KG1 (cell line): ENCODE measurements at regions not wholly inside any gene's neighbourhood (a gene's known extent, or its start where the extent isn't known, plus 50 kb on each side); places are given as distances from the start of the nearest gene placed in this dataset.

Source experiments
- DNase-seq: peaks from one replicate; lab custom pipeline; 2025; lab: John Stamatoyannopoulos, UW

DNA sequence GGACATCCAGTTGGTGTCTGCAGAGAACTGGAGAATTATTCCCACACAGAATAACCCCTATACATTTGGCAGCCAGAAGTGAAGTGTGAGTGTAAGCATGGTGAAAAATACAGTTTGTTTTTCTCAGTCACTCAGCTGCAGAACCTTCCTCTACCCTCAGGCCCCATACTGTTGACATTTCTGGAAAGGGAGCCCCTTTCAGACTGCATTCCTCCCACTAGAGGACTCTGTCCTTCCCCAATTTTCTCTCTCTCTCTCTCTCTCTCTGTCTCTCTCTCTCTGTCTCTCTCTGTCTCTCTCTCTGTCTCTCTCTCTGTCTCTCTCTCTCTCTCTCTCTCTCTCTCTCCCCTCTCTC is 86.8 kb upstream of the STEAP1B start:
- no peak for DNase-seq

DNA sequence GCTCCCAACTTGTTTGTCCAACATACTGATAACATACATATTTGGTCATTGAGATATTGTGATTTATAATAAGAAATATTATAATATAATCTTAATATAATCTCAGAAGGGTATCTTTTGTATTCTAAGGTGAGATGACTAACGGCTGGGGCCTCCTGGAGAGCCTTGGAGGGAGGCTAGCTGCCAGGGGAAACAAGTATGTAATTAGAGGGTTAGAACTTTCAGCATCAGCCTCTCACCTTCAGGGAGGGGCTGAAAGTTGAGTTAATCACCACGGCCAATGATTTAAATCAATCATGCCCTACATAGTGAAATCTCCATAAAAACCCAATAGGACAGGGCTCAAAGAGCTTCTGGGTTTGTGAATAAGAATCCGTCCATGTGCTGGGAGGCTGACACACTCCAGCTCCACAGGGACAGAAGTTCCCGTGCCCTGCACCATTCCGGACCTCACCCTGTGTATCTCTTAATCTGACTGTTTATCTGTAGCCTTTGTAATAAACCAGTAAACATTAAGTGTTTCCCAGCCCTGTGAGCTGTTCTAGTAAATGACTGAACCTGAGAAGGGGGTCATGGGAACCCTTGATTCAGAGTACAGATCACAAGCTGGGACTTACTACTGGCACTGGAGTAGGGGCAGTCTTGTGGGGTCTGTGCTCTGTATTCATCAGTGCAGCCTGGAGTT is 86.3 kb upstream of the STEAP1B start:
- no peak for DNase-seq

DNA sequence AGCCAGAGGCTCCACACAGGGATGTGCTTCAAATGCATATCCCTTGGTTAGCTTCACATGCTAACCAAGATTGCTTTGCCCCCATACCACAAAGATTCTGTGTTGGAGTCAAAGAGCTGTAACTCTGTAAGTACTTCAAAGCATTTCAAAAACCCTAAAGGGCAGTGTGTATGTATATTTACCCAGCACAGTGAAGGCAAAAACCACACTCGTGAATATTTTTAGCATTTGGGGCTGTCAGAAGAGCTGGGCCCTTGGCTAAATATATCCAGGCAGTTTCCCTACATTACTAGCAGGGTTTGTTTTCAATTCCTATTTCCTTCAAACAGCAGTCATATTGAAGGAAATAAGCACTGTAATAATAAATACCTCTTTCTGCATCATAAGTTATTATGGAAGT is 84.2 kb upstream of the STEAP1B start:
- DNase-seq = no peak

DNA sequence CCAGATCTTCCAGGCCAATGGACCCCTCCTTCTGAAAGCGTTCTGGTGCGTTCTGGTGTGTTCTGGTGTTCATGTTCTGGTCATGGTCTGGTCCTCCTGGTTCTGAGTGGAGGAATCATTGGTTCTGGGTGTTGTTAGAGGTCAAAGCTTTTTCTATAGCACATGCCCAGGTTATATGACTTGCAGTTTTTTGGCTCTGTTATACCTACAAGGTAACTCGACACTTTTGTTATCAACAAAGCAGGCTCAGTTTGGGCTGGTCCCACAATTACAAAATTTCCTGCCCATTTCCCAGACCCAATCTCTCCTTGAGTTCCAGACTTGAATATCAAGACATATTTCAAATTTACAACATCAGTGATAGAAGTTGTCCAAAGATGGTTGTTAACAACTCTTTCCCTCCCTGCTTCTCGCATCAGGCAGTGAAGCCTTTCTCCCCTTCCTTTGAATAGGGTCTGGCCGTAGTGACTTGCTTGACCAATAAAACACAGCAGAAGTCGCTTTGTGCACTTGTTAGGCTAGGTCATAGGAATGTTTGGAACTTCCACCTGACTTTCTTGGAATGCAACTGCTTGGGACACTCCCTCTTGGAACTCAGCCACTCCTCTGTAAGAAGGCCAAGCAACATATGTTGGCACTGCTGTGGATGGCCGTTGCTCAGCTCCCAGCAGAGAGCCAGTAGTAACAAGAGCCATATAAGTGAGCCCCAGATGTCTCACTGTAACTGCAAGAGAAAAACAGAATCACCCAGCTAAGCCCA is 83.1 kb upstream of the STEAP1B start:
- DNase-seq = no peak

DNA sequence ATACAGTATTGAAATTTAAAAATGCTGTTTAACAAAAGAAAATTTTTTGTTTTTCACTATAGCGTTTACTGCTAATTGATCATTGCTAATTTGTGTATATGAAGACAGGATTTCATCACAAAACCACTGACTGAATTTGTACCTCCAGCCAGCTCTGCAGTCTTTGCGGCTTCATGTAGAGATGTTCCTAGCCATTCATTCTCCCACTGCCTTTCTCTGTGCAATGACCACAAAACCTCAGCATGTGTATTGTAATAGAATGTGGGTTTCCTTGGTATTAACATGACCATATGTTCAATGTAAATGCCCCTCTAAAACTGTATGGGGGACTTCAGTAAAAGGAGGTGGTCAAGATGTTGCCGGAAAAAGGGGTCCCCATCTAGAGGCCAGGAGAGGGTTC is 81.1 kb upstream of the STEAP1B start:
- DNase-seq = no peak

DNA sequence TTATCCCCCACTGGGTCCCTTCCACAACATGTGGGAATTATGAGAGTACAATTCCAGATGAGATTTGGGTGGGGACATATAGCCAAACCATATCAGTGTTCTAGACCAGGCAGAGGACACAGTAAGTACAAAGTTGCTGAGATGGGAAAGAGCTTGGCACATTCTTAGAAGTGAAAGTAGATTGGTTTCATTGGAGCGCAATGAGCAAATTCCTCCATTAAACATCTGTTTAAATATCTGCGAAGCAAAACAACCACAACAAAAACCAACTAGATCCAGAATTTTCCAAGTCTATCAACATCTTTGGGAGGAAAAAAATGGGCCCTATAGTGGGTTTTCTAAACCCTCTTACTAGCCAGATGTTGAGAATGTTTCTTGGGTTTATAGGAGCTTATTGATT is 80.0 kb upstream of the STEAP1B start:
- no peak for DNase-seq

DNA sequence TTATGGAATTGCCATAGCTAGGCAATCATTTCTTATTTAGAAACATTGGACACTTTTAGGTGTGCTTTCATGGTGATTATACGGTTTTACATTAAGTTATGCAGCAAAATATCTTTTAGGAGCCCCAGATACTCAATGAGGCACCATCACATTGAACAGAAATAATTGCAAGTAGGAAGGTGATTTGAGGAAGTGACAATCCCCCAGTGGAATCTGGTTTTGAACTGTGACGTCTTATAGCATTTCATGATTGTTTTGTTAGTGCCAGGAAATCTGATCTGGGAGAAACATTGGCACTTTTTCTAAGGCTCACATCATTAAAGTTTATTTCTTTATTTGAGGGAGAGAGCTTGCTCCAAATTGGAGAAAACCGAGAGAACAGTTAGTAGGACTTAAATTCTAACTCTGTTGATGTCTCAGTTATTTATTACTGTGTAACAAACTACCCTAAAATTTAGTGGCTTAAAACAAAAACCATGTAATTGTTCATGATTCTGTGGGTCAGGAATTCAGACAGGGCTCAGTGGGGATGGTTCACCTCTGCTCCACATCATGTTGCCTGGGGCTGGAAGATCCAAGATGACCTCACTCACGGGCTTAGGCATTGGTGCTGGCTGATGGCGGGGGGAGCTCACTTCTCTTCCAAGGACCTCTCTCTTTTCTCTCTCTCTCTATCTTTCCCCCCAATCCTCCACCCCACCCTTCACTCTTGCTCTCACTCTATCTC is 78.2 kb upstream of the STEAP1B start:
- no peak for DNase-seq

DNA sequence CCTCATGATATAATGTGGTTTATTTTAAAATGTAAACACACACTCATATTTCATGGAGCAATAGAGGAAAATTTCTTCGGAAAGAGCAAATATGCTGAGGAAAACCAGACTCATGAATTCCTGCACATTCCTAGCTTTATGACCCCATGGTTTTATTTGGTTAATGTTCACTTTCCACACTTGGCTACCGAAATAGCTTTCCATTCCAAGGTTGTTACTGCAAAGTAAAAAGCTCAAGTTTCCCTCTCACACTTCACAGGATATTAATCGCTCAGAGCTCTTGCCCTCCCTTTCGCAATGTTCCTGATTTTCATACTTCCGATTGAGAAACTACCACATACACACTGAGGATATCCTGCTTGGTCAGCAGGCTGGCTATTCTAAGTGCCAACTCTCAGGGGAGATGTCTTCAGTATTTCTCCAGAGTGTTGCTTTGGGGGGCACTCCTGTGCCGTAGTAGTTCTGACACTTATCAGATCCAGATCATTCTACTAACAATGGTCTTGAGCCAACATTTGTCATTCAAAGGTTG is 77.5 kb upstream of the STEAP1B start:
- no peak for DNase-seq

DNA sequence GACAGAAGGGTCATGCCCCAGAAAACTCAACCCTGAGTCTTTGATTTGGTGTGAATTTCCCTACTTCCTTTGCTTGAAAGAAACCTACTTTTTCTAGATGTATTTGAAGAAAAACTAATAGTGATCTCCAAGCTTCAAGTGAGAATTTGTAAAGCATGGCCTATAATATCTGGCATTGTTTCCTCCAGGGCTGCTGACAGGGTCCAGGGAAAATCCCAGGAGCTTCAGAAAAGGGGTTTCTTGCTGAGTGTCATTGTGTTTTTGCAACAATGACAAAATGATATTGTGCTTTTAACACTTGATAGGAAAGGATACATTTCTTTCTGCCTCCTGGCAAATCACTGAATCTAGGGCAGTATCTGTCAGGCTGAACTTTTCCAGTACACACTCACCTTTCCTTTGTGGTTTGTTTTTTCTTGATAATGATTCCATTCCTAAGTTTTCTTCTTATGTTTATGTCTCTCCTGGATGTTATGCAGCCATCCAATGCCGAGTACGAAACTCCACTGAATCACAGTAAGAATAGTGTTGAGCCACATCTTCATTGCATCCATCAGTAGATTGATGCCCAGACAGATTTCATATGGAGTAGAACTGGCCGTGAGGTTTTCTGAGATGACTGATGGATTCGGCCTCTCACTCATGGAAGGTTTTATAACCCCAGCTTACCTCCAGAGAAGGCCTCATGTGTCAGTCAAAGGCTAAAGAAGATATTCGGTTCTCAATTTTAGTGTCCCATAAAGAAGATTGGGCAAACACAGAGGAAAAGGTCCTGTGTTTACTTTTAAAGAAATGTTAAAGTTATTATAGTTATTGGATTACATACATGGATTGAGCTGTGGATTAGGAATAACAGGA is 76.9 kb upstream of the STEAP1B start:
- no peak for DNase-seq

DNA sequence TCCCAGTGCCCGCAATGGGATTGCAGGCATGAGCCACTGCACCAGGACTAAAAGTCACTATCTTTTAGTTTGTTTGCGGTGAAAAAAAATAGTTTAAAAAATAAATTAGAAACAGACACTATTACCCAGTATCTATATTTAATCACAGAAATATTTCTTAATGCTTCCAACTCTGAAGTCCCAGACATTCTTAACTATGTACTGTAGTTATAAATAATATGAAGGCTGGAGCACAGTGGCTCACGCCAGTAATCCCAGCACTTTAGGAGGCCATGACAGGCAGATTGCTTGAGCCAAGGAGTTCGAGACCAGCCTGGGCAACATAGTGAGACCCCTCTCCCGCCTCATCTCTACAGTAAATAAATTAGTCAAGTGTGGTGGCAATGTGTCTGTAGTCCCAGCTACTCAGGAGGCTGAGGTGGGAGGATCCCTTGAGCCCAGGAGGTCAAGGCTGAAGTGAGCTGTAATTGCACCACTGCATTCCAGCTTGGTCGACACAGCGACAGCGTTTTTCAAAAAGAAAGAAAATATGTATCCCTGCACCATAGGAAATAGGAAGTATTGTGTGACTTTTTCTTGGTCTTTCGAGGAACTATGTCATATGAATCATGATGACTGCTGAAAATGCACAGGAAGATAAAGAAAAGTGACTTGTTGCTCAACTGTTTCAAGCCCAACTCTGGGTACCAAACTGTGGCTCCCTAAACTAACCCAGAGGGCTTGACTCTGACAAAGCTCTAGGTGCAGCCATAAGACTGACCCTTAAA is 74.9 kb upstream of the STEAP1B start:
- no peak for DNase-seq

DNA sequence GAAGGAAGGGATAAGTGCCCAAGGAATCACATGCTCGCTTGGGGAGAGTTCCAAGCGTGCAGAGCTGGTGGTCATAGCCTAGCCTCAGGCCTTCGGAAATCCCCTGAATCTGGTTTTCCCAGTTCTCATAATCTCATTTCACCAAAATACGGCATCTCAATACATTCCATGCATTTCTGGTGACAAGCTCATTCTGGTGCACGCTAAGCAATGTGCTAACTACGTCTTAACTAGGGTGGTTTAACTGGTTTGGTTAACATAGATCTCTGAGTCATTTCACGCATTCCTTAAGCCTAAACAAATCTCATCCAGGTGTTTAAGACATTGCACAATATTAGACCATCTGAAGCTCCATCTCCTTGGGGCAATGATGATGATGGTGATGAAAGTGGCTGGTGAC is 72.9 kb upstream of the STEAP1B start:
- no peak for DNase-seq

DNA sequence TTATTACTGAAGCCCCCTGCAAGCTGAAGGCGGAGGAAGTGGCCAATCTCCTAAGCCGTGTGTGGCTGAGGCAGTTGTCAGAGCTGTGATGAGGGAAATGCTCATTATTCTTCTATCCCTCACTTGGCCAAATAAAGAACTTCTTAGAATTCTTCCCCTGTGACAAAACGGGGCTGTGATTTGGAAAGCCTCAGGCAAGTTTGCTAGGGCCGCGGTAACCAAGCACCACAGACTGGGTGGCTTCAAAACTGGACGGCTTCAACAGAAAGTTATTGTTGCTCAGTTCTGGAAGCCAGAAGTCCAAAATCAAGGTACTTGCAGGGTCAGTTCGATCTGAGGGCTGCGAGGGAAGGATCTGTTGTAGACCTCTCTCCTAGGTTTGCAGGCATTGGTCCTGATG is 72.3 kb upstream of the STEAP1B start:
- no peak for DNase-seq

DNA sequence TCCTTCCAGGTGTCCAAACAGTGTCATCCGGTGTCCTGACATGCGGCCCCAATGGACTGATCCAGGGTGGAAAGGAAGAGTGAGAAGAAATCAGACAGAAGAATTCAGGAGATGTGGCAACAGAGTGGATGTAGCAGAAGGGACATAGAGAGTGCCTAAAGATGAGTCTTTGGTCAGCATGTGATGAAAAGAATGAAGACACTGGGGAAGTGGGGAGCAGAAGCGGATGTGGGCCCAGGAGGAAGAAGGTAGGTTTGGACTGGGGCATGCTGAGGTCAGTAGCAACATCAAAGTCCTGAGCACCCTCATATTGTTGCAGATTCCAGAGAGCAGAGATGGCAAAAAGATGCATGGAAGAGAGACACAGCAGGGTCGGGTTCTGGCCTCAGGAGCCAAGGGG is 71.8 kb upstream of the STEAP1B start:
- no peak for DNase-seq

DNA sequence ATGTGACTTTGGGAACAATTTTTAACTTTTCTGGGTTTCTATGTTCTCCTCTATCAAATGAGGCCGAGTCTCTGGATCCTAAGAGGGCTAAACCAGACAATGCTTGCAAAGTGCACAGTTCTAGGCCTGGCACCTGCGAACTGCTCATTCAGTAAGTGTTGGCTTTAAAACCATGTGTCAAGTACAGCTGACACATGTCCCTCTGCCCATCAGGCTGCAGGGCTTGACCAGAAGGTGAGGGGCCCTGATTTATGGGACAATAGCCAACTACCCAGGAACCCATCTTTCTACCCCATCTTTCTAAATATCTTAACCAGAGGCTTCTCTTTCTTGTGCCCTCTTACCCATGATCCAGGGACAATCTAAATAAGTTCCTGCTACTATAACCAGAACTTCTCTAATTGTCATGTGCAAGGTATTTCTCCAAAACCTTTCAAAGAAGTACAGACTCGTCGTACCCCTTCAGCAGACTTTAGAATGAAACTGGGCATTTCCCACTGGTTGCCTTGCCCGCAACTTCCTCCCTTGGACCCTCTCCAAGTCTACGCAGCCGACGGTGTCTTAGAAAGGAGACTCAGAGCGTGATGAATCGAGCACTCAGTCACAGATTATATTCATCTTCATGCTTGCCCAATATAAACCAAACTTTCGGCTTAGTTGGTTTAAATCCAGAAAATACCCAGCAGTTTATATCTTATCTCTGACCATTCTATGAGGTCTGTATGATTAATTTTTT is 69.8 kb upstream of the STEAP1B start:
- peak; percentile 34 for DNase-seq

DNA sequence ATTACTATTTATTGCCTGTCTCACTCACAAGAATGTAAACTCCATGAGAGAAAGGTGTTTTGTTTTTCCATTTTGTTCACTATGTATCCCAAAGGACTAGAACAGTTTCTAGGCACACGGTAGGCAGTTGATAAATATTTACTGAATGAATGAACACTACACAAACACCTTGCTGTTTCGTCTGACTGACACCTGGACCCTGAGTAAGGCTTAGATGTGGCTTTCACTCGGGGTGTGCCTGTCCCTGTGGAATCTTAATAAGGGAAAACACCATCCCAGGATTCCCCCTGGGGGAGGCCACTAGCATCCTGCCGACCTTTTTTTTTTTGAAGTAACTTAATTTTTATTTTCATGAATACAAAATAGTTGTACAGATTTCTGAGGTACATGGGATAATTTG is 66.6 kb upstream of the STEAP1B start:
- DNase-seq = no peak

DNA sequence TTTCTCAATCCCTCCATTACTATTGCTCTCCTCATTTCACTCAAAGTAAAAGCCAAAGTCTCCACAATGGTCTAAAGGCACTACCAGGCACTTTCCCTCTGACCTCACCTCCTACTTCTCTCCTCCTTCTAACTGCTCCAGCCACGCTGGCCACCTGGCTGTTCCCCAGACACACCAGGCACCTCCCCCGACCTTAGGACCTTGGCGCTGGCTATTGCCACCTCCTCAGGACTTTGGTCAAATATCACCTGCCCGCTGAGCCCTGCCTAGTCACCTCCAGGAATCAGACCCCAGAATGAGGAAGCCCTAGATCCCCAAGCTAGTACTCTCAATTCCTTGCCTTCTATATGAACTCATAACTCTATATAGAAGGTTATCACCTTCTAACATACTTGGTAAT is 66.2 kb upstream of the STEAP1B start:
- no peak for DNase-seq

DNA sequence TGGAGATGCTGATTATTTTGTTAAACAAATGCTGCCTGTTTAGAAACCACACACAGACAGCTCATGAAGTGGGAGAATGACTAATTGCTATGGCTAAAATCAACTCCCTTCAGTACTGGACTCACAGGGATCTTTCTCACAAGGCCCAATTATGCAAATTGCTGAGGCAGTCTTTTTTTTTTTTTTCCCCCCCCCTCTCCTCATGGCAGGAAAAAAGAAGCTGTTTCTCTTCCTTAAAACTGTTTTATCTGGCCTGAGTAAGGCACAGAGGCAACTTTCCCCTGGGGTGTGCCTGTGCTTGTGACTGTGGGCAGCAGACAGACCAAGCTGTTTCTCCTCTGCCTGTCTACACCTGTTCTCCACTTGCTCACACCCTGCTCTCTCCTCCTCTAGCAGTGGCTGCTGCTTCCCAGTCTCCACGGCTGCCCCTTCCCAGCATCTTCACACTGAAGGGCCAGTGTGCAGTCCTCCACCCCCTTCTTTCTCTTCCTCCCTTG is 65.4 kb upstream of the STEAP1B start:
- no peak for DNase-seq

DNA sequence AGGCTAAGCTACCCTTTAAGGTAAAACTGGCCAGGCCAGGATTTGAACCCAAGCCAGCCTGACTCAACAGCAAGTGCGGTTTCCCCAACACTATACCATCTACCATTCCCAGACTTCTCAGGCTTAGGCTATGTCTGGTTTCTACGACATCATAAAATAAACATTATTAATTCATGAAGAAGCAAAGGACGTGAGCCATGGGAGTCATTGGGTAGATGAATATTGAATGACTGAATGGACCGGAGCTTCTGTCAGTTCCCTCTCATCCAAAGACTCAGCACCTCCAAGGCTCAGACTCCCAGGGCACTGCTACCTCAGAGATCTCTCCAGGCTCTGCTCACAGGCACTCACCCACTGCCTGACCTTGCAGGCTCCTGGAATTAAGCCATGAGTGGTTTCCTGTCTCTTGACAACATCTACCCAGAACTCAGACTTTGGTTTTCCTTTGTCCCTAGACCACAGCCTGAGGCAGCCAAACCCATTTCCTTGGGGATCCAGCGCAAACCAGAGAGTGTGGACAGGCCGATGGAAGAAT is 64.6 kb upstream of the STEAP1B start:
- DNase-seq = no peak

DNA sequence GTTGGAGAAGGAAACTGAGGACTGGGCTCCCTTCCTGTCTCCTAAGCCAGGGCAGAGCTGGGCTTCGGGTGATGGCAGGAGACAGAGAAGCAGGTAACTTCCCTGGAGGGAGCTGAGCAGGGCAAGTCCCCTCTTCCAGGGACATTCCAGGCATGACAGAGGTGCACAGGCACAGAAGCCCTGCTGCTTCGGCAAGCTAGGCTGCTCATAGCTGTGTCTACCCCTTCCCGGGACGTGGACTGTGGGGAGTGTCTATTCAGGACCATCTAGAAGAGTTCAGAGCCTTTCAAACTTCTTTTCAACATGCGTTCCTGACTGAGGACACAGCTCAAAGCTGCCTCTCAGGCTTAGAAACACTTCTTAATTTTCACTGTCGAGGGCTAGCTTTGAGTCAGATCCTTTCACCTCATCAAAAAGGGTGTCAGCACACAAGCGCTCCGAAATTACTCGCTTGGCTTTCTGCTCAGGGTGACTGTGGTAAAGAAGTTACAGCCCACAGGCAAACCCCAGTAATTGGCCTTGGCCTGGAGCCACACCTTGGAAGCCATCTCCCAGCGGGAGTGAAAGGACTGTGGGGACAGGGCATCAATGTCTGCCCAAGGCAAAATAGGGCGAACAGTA is 63.7 kb upstream of the STEAP1B start:
- no peak for DNase-seq

DNA sequence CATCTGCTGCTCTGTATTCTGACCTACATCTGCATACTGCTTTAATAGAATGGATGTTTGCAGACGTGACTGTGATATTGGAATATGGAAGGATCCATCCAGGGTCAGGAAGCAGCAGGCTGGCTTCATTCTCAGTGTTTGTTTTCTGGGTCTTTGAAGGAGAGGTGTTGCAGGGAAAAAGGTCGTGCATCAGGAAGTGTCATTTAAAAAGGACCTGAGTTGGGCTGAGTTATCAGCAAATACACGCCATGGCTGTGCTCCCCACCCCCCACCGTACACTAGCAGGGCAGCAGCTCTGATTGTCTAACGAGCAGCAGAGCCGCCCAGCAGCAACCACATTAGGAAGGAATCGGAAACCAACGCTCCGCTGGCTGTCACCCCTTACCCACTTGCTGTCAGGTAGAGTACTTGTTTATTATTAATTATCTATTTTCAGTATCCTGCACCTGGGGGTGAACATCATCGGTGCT is 63.1 kb upstream of the STEAP1B start:
- no peak for DNase-seq
